GM19238 (cell line): ENCODE measurements at regions not wholly inside any gene's neighbourhood (a gene's known extent, or its start where the extent isn't known, plus 50 kb on each side); places are given as distances from the start of the nearest gene placed in this dataset.
A peak's percentile ranks its signal among the peaks of the same experiment; 100 is the strongest.

Source experiments
- DNase-seq: peaks from one replicate; pipeline ENCODE4 v3.0.0; 2011; ENCODE audit warnings: low spot score; ENCODE audit not compliant: insufficient read length

- DNase-seq = peak; percentile 19
Observed at GRCh38 chr10:117425974-117426566, 50.8 kb upstream of the PDZD8 start.

- no peak for DNase-seq
Observed at GRCh38 chr10:117424883-117425649, 49.8 kb upstream of the PDZD8 start.
